B cell (primary cell): ENCODE measurements at regions not wholly inside any gene's neighbourhood (a gene's known extent, or its start where the extent isn't known, plus 50 kb on each side); places are given as distances from the start of the nearest gene placed in this dataset.

Experiments used
- ATAC-seq: fragments of 200-7000 bp; cut with Tn5 transposase; one replicate; pipeline ENCODE4 v1.10.0; 2021; ENCODE audit warnings: low read depth, mild to moderate bottlenecking, moderate number of reproducible peaks, moderate library complexity
- CTCF ChIA-PET: fragments of 350-600 bp; sonication (Branson Sonifier 250); formaldehyde crosslinking; loops from one replicate; lab custom pipeline; 2021; ENCODE audit warnings: antibody characterized with exemption, inconsistent platforms; lab: Charles Lee
- POLR2A ChIA-PET: fragments of 350-600 bp; sonication (Branson Sonifier 250); formaldehyde crosslinking; loops from one replicate; lab custom pipeline; 2021; ENCODE audit warnings: antibody characterized with exemption; lab: Charles Lee
- DNase-seq: peaks from one replicate; pipeline ENCODE4 v3.0.0; 2013
- H2AFZ ChIP-seq: 2 replicates; pipeline ENCODE4 v1.6.1; 2012; ENCODE audit warnings: mild to moderate bottlenecking, low read depth, low read length; ENCODE audit not compliant: insufficient read depth, poor library complexity, severe bottlenecking
- H3K27ac ChIP-seq, 2 donors: 1 replicate in 1 of 2; 2 replicates in 1 of 2; pipeline ENCODE4 v1.5.1; 2012 to 2013; ENCODE audit warnings: low read length in 2 of 2, mild to moderate bottlenecking in 2 of 2, moderate library complexity in 1 of 2
- H3K27me3 ChIP-seq, 4 experiments: fragments of 200-600 bp in 1 of 4; sonication (generic) in 1 of 4; replicated peaks in 1 of 4; 1 replicate in 2 of 4; 2 replicates in 2 of 4; pipeline versions ENCODE4 v1.6.1 to v1.7.0; 2013 to 2016; ENCODE audit warnings: low read length in 3 of 4, mild to moderate bottlenecking in 2 of 4, mixed read lengths in 1 of 4, moderate library complexity in 1 of 4; ENCODE audit not compliant: insufficient read depth in 4 of 4, control insufficient read depth in 3 of 4; ENCODE audit errors: control extremely low read depth in 1 of 4
- H3K36me3 ChIP-seq, 2 experiments: replicated peaks in 1 of 2; 1 replicate in 1 of 2; 2 replicates in 1 of 2; pipeline versions ENCODE4 v1.6.1 to v1.7.1; 2013; ENCODE audit warnings: low read length in 1 of 2; ENCODE audit not compliant: insufficient read depth in 2 of 2, control insufficient read depth in 1 of 2; ENCODE audit errors: control extremely low read depth in 1 of 2, extremely low read depth in 1 of 2
- H3K4me1 ChIP-seq, 2 donors: fragments of 200-600 bp in 1 of 2; sonication (generic) in 1 of 2; 1 replicate in 1 of 2; 2 replicates in 1 of 2; pipeline versions ENCODE4 v1.5.1 to v1.6.1; 2013 to 2017; ENCODE audit warnings: low read length in 2 of 2; ENCODE audit not compliant: control insufficient read depth in 2 of 2, insufficient read depth in 2 of 2
- H3K4me2 ChIP-seq: replicated peaks from 2 replicates; pipeline ENCODE3; 2012; ENCODE audit warnings: mild to moderate bottlenecking, low read depth, low read length; ENCODE audit not compliant: poor library complexity, severe bottlenecking
- H3K4me3 ChIP-seq, 5 experiments: fragments of 200-600 bp in 1 of 5; sonication (generic) in 1 of 5; 1 replicate in 3 of 5; 2 replicates in 2 of 5; pipeline versions ENCODE4 v1.5.1 to v1.7.0; 2011 to 2016; ENCODE audit warnings: low read length in 4 of 5, mild to moderate bottlenecking in 4 of 5, low read depth in 2 of 5, control low read depth in 1 of 5, moderate library complexity in 1 of 5; ENCODE audit not compliant: insufficient read depth in 1 of 5; ENCODE audit errors: control extremely low read depth in 1 of 5, extremely low read depth in 1 of 5
- H3K79me2 ChIP-seq: fragments of 200-600 bp; sonication (generic); one replicate; pipeline ENCODE4 v1.6.0; 2016; ENCODE audit warnings: low read length; ENCODE audit not compliant: control insufficient read depth, insufficient read depth
- H3K9ac ChIP-seq: fragments of 200-600 bp; sonication (generic); 2 replicates; pipeline ENCODE4 v1.6.1; 2017; ENCODE audit warnings: mild to moderate bottlenecking, low read length, moderate library complexity
- H3K9me3 ChIP-seq, 3 donors: one replicate each; pipeline versions ENCODE4 v1.6.1 to v1.7.1; 2013; ENCODE audit warnings: low read length in 2 of 3; ENCODE audit not compliant: control insufficient read depth in 2 of 3, insufficient read depth in 1 of 3; ENCODE audit errors: control extremely low read depth in 1 of 3
- H4K20me1 ChIP-seq: 2 replicates; pipeline ENCODE4 v1.6.0; 2012; ENCODE audit warnings: mild to moderate bottlenecking, low read length; ENCODE audit not compliant: insufficient read depth, control insufficient read depth, poor library complexity, severe bottlenecking
- H3K27ac Mint-ChIP-seq: one replicate; pipeline ENCODE4 v1.8.0; 2021; ENCODE audit warnings: mixed read lengths
- H3K27me3 Mint-ChIP-seq: one replicate; pipeline ENCODE4 v1.8.0; 2021; ENCODE audit warnings: mixed read lengths
- H3K4me1 Mint-ChIP-seq: one replicate; pipeline ENCODE4 v1.8.0; 2021; ENCODE audit warnings: mixed read lengths
- H3K4me3 Mint-ChIP-seq: one replicate; pipeline ENCODE4 v1.8.0; 2021; ENCODE audit warnings: mixed read lengths
- H3K9me3 Mint-ChIP-seq: one replicate; pipeline ENCODE4 v1.8.0; 2022; ENCODE audit warnings: mixed read lengths; ENCODE audit not compliant: insufficient read depth
- CTCF ChIP-seq: fragments of 200-600 bp; IDR thresholded peaks from one replicate; pipeline ENCODE4 v1.8.0; 2022; ENCODE audit warnings: antibody characterized with exemption, mild to moderate bottlenecking
- EZH2 ChIP-seq: IDR thresholded peaks from 2 replicates; pipeline ENCODE4 v1.6.1; 2012; ENCODE audit warnings: borderline replicate concordance, low read depth, mild to moderate bottlenecking, moderate library complexity, low read length; ENCODE audit not compliant: insufficient read depth, poor library complexity, severe bottlenecking
- WGBS: methylation state at CpG from one replicate; pipeline ENCODE4 v1.1.5; 2013; ENCODE audit warnings: missing lambda C conversion rate; ENCODE audit not compliant: insufficient coverage; 5-methylcytosine and 5-hydroxymethylcytosine counted together
- intact Hi-C: fragments of 100-400 bp; cut with micrococcal nuclease; formaldehyde crosslinking; loops from one replicate; pipeline ENCODE4 v1.10.0; 2022

- Histone ChIP-seq H3K9me3 (peaks cover 0 to 1% (median 0%) of the 10 kb centered on the region in 3 donors), H3K4me3 (no peak overlapping the region), H4K20me1 (no peaks in the 10 kb centered on the region), H3K9ac (no peak overlapping the region), H3K27me3 (no peaks in the 10 kb centered on the region), H3K4me2 (no peak overlapping the region), H3K36me3 (no peaks in the 10 kb centered on the region), H3K79me2 (no peaks in the 10 kb centered on the region), H2AFZ (no peak overlapping the region), H3K4me1 (no peaks in the 10 kb centered on the region), H3K27ac (no peak overlapping the region)
- Mint-ChIP-seq H3K27me3 (no peaks in the 10 kb centered on the region), H3K9me3 (peaks cover 2% of the 10 kb centered on the region), H3K4me1 (no peaks in the 10 kb centered on the region), H3K27ac (no peak overlapping the region), H3K4me3 (no peak overlapping the region)
- TF ChIP-seq EZH2 (no peak), CTCF (no peak)
- intact Hi-C loops, result no loop called here
- CTCF ChIA-PET, result no interaction called here
- no CpG with 5 or more reads among the region's 3 CpGs for WGBS
- ATAC-seq (no peak), DNase-seq (no peak)
- POLR2A ChIA-PET, result no interaction called here
Measured at GRCh38 chr4:133799717-133800315, 401.8 kb downstream of the PABPC4L start.

GRCh38 chr4:133777661-133778060 lies 423.9 kb downstream of the PABPC4L start:
- Histone ChIP-seq H3K4me1 (no peaks in the 10 kb centered on the region), H3K36me3 (no peaks in the 10 kb centered on the region), H3K4me2 (no peak overlapping the region), H4K20me1 (no peaks in the 10 kb centered on the region), H3K79me2 (no peaks in the 10 kb centered on the region), H2AFZ (no peak overlapping the region), H3K9ac (no peak overlapping the region), H3K27me3 (no peaks in the 10 kb centered on the region), H3K27ac (no peak overlapping the region), H3K9me3 (no peaks in the 10 kb centered on the region), H3K4me3 (no peak overlapping the region)
- no peaks in the 10 kb centered on the region for H3K27me3 Mint-ChIP-seq
- no peaks in the 10 kb centered on the region for H3K4me1 Mint-ChIP-seq
- H3K27ac Mint-ChIP-seq, result no peak overlapping the region
- no peaks in the 10 kb centered on the region for H3K9me3 Mint-ChIP-seq
- DNase-seq (no peak), ATAC-seq (no peak)
- H3K4me3 Mint-ChIP-seq, result no peak overlapping the region
- ChIA-PET CTCF (no interaction called here), POLR2A (no interaction called here)
- intact Hi-C loops, result no loop called here
- WGBS, result 60% methylated on average over 1 of the region's 2 CpGs
- TF ChIP-seq CTCF (no peak), EZH2 (no peak)
